HCT116 (cell line): ENCODE measurements at regions not wholly inside any gene's neighbourhood (a gene's known extent, or its start where the extent isn't known, plus 50 kb on each side); places are given as distances from the start of the nearest gene placed in this dataset.

ENCODE experiments used
- ATAC-seq: fragments of 200-7000 bp; cut with Tn5 transposase; 2 replicates; pipeline ENCODE4 v1.9.1; 2020; ENCODE audit warnings: mild to moderate bottlenecking, moderate library complexity
- BruUV-seq: library from RNA; stranded (reverse); fragments of 400-500 nt; replicated peaks from 2 replicates; lab custom pipeline; 2021; lab: Mats Ljungman, UMichigan
- CTCF ChIA-PET: fragments of 300-600 bp; sonication (Branson Sonifier 250); formaldehyde crosslinking; loops from one replicate; lab custom pipeline; 2021; ENCODE audit warnings: antibody characterized with exemption; lab: Charles Lee
- POLR2A ChIA-PET: fragments of 300-600, 350-600 bp; sonication (Branson Sonifier 250); formaldehyde crosslinking; loops from one replicate; lab custom pipeline; 2021; ENCODE audit warnings: antibody characterized with exemption; lab: Charles Lee
- RAD21 ChIA-PET, 2 experiments: fragments of 300-600 bp; sonication (Branson Sonifier 250); formaldehyde crosslinking; loops; one replicate each; lab custom pipeline; 2023; ENCODE audit warnings: low total read pairs in 2 of 2; ENCODE audit not compliant: uncharacterized antibody in 2 of 2, unreplicated experiment in 2 of 2, low non-redundant PET in 1 of 2; lab: Charles Lee
- DNase-seq: peaks from one replicate; pipeline ENCODE4 v3.0.0-alpha.2; 2010; ENCODE audit warnings: low read depth, low spot score
- H2AFZ ChIP-seq: fragments of 200-600 bp; shearing (Covaris generic), sonication (generic); 2 replicates; pipeline ENCODE4 v1.6.1; 2017; ENCODE audit warnings: low read depth, mixed run types, mixed read lengths, antibody characterized with exemption, low read length; ENCODE audit not compliant: poor library complexity, severe bottlenecking
- H3K27ac ChIP-seq: 2 replicates; pipeline ENCODE4 v1.5.1; 2012; ENCODE audit warnings: low read depth, low read length
- H3K27me3 ChIP-seq: fragments of 200-600 bp; sonication (generic); 2 replicates; pipeline ENCODE4 v1.6.1; 2016; ENCODE audit warnings: mixed run types, low read length, mixed read lengths; ENCODE audit not compliant: insufficient read depth
- H3K36me3 ChIP-seq, 2 experiments: fragments of 200-500 bp in 1 of 2; fragments of 200-600 bp in 1 of 2; sonication (Bioruptor generic) in 1 of 2; sonication (generic) in 1 of 2; 2 replicates each; pipeline versions ENCODE4 v1.5.1 to v1.6.1; 2014 to 2016; ENCODE audit warnings: low read length in 2 of 2, inconsistent platforms in 1 of 2, mixed read lengths in 1 of 2, mixed run types in 1 of 2; ENCODE audit not compliant: insufficient read depth in 2 of 2, control insufficient read depth in 1 of 2
- H3K4me1 ChIP-seq, 2 experiments: fragments of 200-600 bp in 1 of 2; sonication (generic) in 1 of 2; 2 replicates each; pipeline versions ENCODE4 v1.5.1 to v1.6.1; 2012 to 2017; ENCODE audit warnings: low read length in 2 of 2, inconsistent platforms in 1 of 2, mild to moderate bottlenecking in 1 of 2, mixed read lengths in 1 of 2, mixed run types in 1 of 2, moderate library complexity in 1 of 2; ENCODE audit not compliant: insufficient read depth in 2 of 2, control insufficient read depth in 1 of 2
- H3K4me2 ChIP-seq: fragments of 200-600 bp; sonication (generic); 2 replicates; pipeline ENCODE4 v1.6.1; 2017; ENCODE audit warnings: mixed run types, low read length, mixed read lengths
- H3K4me3 ChIP-seq, 2 experiments: fragments of 200-600 bp in 1 of 2; sonication (generic) in 1 of 2; replicated peaks in 1 of 2; 2 replicates each; pipeline ENCODE4 v1.5.1; 2011 to 2016; ENCODE audit warnings: low read length in 2 of 2, control low read depth in 1 of 2, low read depth in 1 of 2, mild to moderate bottlenecking in 1 of 2, mixed read lengths in 1 of 2, mixed run types in 1 of 2
- H3K79me2 ChIP-seq: fragments of 200-600 bp; sonication (generic); 2 replicates; pipeline ENCODE4 v1.6.1; 2017; ENCODE audit warnings: mild to moderate bottlenecking, mixed run types, low read length, moderate library complexity, mixed read lengths; ENCODE audit not compliant: insufficient read depth
- H3K9ac ChIP-seq: fragments of 200-600 bp; sonication (generic); 2 replicates; pipeline ENCODE4 v1.6.1; 2016; ENCODE audit warnings: low read length, mixed read lengths
- H3K9me2 ChIP-seq: fragments of 200-600 bp; sonication (generic), shearing (Covaris generic); 2 replicates; pipeline ENCODE4 v1.6.1; 2017; ENCODE audit warnings: mixed run types, mild to moderate bottlenecking, moderate library complexity; ENCODE audit not compliant: insufficient read depth
- H3K9me3 ChIP-seq, 2 experiments: fragments of 200-500 bp in 1 of 2; fragments of 200-600 bp in 1 of 2; sonication (Bioruptor generic) in 1 of 2; sonication (generic) in 1 of 2; 2 replicates each; pipeline ENCODE4 v1.6.1; 2014 to 2017; ENCODE audit warnings: low read length in 2 of 2, mixed read lengths in 2 of 2, inconsistent platforms in 1 of 2, low read depth in 1 of 2, mild to moderate bottlenecking in 1 of 2, mixed run types in 1 of 2, moderate library complexity in 1 of 2; ENCODE audit not compliant: control insufficient read depth in 1 of 2, insufficient read depth in 1 of 2
- H4K20me1 ChIP-seq: fragments of 200-600 bp; sonication (generic), shearing (Covaris generic); 2 replicates; pipeline ENCODE4 v1.6.1; 2017; ENCODE audit warnings: mixed run types, mild to moderate bottlenecking, moderate library complexity; ENCODE audit not compliant: insufficient read depth
- CEBPB ChIP-seq: IDR thresholded peaks from 2 replicates; pipeline ENCODE4 v1.6.1; 2012; ENCODE audit warnings: low read depth
- EGR1 ChIP-seq: IDR thresholded peaks from 2 replicates; pipeline ENCODE4 v1.6.1; 2012; ENCODE audit warnings: low read depth
- ELF1 ChIP-seq: IDR thresholded peaks from 2 replicates; pipeline ENCODE4 v1.6.1; 2012; ENCODE audit warnings: low read depth, borderline replicate concordance
- EZH2 ChIP-seq: fragments of 200-600 bp; sonication (generic); IDR thresholded peaks from 2 replicates; pipeline ENCODE4 v1.6.1; 2017; ENCODE audit warnings: antibody characterized with exemption, mixed run types
- EZH2phosphoT487 ChIP-seq: fragments of 200-600 bp; IDR thresholded peaks from 2 replicates; pipeline ENCODE4 v1.6.1; 2018; ENCODE audit warnings: antibody characterized with exemption, borderline replicate concordance
- FOSL1 ChIP-seq: IDR thresholded peaks from 2 replicates; pipeline ENCODE4 v1.6.1; 2012; ENCODE audit warnings: low read depth
- POLR2A ChIP-seq: IDR thresholded peaks from 2 replicates; pipeline ENCODE4 v1.7.0; 2011; ENCODE audit warnings: borderline replicate concordance; ENCODE audit not compliant: insufficient read depth, insufficient read length; ENCODE audit errors: extremely low read depth
- POLR2AphosphoS5 ChIP-seq: IDR thresholded peaks from 2 replicates; pipeline ENCODE4 v1.6.1; 2011; ENCODE audit warnings: mild to moderate bottlenecking, low read depth, low read length, moderate library complexity
- RAD21 ChIP-seq: IDR thresholded peaks from 2 replicates; pipeline ENCODE4 v1.6.1; 2012; ENCODE audit warnings: low read depth, mild to moderate bottlenecking
- SIN3A ChIP-seq: IDR thresholded peaks from 2 replicates; pipeline ENCODE4 v1.6.1; 2012; ENCODE audit warnings: low read depth
- SP1 ChIP-seq: IDR thresholded peaks from 2 replicates; pipeline ENCODE4 v1.6.1; 2012; ENCODE audit warnings: low read depth
- SRF ChIP-seq: IDR thresholded peaks from 2 replicates; pipeline ENCODE4 v1.6.1; 2012; ENCODE audit warnings: low read depth
- TCF7L2 ChIP-seq: IDR thresholded peaks from 2 replicates; pipeline ENCODE4 v1.7.0; 2011; ENCODE audit warnings: borderline replicate concordance, inconsistent platforms; ENCODE audit not compliant: insufficient read depth, insufficient read length; ENCODE audit errors: extremely low read depth
- ZFX ChIP-seq: fragments of 450-650 bp; IDR thresholded peaks from 2 replicates; pipeline ENCODE4 v1.6.1; 2017
- ZNF274 ChIP-seq: fragments of 200-500 bp; sonication (Bioruptor generic); IDR thresholded peaks from 2 replicates; pipeline ENCODE4 v1.6.1; 2014; ENCODE audit warnings: mild to moderate bottlenecking, low read depth, low read length, inconsistent platforms
- intact Hi-C: fragments of 100-400 bp; cut with micrococcal nuclease; formaldehyde crosslinking; loops from 2 replicates; pipeline ENCODE4 v1.10.0; 2022
- TF ChIP-seq, protein P1 (sequence below): IDR thresholded peaks from 2 replicates; pipeline ENCODE4 v1.6.1; 2011; ENCODE audit warnings: mild to moderate bottlenecking, low read length, moderate library complexity; ENCODE audit not compliant: insufficient replicate concordance; ENCODE audit errors: extremely low read depth
- TF ChIP-seq, protein P2 (sequence below): IDR thresholded peaks from 2 replicates; pipeline ENCODE4 v1.6.1; 2012
- TF ChIP-seq, protein P3 (sequence below): IDR thresholded peaks from 2 replicates; pipeline ENCODE4 v1.6.1; 2012
- TF ChIP-seq, protein P4 (sequence below): IDR thresholded peaks from 2 replicates; pipeline ENCODE4 v1.6.1; 2012; ENCODE audit warnings: low read depth
- TF ChIP-seq, protein P5 (sequence below), 3 experiments: fragments of 200-600 bp in 1 of 3; sonication (generic) in 1 of 3; IDR thresholded peaks in 2 of 3; conservative IDR thresholded peaks in 1 of 3; 2 replicates each; pipeline ENCODE4 v1.5.1; 2012 to 2017; ENCODE audit warnings: low read depth in 2 of 3, low read length in 2 of 3, antibody characterized with exemption in 1 of 3, borderline replicate concordance in 1 of 3, control low read depth in 1 of 3, mild to moderate bottlenecking in 1 of 3, mixed read lengths in 1 of 3, mixed run types in 1 of 3, moderate library complexity in 1 of 3; ENCODE audit not compliant: insufficient read depth in 1 of 3

DNA sequence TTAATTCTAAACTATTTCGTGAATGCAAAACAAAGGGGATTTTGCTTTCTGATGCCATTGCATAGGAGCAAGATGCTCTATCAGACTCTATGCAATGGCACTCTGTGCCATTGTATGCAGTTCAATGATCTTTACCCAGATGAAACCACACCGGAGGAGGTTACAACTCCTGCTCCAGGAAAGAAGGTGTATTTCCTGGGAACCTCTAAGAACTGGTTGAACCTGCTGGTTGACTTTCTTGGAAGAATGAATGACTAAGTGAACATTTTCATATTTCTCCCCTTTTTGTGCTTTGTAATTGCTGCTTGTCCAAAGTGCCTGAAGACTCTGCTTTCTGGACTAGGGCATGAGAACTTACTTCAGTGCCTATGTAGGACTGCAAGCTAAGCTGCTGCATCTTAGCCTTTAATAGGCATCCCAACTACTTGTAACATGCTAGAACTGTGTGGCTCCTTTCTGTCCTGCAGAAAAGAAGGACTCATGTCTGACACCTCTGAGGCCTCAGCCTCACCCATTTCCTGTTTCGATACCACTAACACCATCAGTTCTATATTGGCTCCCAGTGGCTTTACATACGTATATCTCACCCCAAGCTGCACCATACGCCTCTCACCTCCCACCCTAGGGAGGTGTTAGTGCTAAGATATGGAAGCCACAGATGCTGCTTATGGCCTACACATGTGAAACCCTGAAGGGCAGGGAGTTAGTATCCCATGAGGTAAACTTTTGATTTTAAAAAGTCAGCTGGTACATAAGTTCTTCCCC, 193.5 kb upstream of the CNOT2 start:
- CTCF ChIA-PET = no interaction called here
- BruUV-seq = no TSS peak
- Histone ChIP-seq H3K79me2 (no peaks in the 10 kb centered on the region), H3K27ac (no peak overlapping the region), H3K9ac (no peak overlapping the region), H3K4me1 (peaks cover 19 to 45% of the 10 kb centered on the region in 2 experiments), H2AFZ (peak overlapping the region; percentile 18), H4K20me1 (no peaks in the 10 kb centered on the region), H3K27me3 (no peaks in the 10 kb centered on the region), H3K9me2 (no peaks in the 10 kb centered on the region), H3K9me3 (no peaks in the 10 kb centered on the region), H3K4me2 (peak overlapping the region; percentile 53), H3K36me3 (no peaks in the 10 kb centered on the region), H3K4me3 (no peak overlapping the region)
- DNase-seq (peak; percentile 44), ATAC-seq (peak; percentile 31; the same call in 1 of the 2 replicates)
- intact Hi-C loops = no loop called here
- RAD21 ChIA-PET = no interaction called here
- POLR2A ChIA-PET = no interaction called here
- TF ChIP-seq POLR2AphosphoS5 (no peak), EGR1 (no peak), POLR2A (no peak), SP1 (peak; percentile 91), EZH2 (no peak), TCF7L2 (no peak), ZFX (no peak; the same call in 1 of the 2 replicates), ZNF274 (no peak), SIN3A (no peak), RAD21 (no peak), SRF (no peak), CEBPB (peak; percentile 67; the same call in 1 of the 2 replicates), FOSL1 (peak; percentile 39; the same call in 1 of the 2 replicates), ELF1 (peak; percentile 15; the same call in 1 of the 2 replicates), EZH2phosphoT487 (no peak)
- TF ChIP-seq, protein P1, sequence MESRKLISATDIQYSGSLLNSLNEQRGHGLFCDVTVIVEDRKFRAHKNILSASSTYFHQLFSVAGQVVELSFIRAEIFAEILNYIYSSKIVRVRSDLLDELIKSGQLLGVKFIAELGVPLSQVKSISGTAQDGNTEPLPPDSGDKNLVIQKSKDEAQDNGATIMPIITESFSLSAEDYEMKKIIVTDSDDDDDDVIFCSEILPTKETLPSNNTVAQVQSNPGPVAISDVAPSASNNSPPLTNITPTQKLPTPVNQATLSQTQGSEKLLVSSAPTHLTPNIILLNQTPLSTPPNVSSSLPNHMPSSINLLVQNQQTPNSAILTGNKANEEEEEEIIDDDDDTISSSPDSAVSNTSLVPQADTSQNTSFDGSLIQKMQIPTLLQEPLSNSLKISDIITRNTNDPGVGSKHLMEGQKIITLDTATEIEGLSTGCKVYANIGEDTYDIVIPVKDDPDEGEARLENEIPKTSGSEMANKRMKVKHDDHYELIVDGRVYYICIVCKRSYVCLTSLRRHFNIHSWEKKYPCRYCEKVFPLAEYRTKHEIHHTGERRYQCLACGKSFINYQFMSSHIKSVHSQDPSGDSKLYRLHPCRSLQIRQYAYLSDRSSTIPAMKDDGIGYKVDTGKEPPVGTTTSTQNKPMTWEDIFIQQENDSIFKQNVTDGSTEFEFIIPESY = no peak
- TF ChIP-seq, protein P2, sequence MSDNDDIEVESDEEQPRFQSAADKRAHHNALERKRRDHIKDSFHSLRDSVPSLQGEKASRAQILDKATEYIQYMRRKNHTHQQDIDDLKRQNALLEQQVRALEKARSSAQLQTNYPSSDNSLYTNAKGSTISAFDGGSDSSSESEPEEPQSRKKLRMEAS = 0 out of 2 replicates have a peak, but pooled peaks have one; percentile 8
- TF ChIP-seq, protein P3, sequence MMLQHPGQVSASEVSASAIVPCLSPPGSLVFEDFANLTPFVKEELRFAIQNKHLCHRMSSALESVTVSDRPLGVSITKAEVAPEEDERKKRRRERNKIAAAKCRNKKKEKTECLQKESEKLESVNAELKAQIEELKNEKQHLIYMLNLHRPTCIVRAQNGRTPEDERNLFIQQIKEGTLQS = no peak
- TF ChIP-seq, protein P4, sequence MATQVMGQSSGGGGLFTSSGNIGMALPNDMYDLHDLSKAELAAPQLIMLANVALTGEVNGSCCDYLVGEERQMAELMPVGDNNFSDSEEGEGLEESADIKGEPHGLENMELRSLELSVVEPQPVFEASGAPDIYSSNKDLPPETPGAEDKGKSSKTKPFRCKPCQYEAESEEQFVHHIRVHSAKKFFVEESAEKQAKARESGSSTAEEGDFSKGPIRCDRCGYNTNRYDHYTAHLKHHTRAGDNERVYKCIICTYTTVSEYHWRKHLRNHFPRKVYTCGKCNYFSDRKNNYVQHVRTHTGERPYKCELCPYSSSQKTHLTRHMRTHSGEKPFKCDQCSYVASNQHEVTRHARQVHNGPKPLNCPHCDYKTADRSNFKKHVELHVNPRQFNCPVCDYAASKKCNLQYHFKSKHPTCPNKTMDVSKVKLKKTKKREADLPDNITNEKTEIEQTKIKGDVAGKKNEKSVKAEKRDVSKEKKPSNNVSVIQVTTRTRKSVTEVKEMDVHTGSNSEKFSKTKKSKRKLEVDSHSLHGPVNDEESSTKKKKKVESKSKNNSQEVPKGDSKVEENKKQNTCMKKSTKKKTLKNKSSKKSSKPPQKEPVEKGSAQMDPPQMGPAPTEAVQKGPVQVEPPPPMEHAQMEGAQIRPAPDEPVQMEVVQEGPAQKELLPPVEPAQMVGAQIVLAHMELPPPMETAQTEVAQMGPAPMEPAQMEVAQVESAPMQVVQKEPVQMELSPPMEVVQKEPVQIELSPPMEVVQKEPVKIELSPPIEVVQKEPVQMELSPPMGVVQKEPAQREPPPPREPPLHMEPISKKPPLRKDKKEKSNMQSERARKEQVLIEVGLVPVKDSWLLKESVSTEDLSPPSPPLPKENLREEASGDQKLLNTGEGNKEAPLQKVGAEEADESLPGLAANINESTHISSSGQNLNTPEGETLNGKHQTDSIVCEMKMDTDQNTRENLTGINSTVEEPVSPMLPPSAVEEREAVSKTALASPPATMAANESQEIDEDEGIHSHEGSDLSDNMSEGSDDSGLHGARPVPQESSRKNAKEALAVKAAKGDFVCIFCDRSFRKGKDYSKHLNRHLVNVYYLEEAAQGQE = no peak
- TF ChIP-seq, protein P5, sequence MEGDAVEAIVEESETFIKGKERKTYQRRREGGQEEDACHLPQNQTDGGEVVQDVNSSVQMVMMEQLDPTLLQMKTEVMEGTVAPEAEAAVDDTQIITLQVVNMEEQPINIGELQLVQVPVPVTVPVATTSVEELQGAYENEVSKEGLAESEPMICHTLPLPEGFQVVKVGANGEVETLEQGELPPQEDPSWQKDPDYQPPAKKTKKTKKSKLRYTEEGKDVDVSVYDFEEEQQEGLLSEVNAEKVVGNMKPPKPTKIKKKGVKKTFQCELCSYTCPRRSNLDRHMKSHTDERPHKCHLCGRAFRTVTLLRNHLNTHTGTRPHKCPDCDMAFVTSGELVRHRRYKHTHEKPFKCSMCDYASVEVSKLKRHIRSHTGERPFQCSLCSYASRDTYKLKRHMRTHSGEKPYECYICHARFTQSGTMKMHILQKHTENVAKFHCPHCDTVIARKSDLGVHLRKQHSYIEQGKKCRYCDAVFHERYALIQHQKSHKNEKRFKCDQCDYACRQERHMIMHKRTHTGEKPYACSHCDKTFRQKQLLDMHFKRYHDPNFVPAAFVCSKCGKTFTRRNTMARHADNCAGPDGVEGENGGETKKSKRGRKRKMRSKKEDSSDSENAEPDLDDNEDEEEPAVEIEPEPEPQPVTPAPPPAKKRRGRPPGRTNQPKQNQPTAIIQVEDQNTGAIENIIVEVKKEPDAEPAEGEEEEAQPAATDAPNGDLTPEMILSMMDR (IDR thresholded peaks at IDR 0.05 in 2 of 3, conservative IDR thresholded peaks at IDR 0.05 in 1 of 3; ENCODE audit: borderline replicate concordance in 1 of 3, insufficient read depth in 1 of 3, low read depth in 2 of 3, low read length in 2 of 3) = no peak
